Astrocyte of the spinal cord (primary cell): ENCODE measurements at regions not wholly inside any gene's neighbourhood (a gene's known extent, or its start where the extent isn't known, plus 50 kb on each side); places are given as distances from the start of the nearest gene placed in this dataset.

Source experiments
- DNase-seq: peaks from one replicate; pipeline ENCODE4 v3.0.0; 2011; ENCODE audit warnings: low read depth, low spot score
- H3K4me3 ChIP-seq: 2 replicates; pipeline ENCODE4 v1.5.1; 2011; ENCODE audit warnings: low read depth, mild to moderate bottlenecking, low read length, moderate library complexity
- in situ Hi-C: cut with HindIII; loops from 2 replicates; pipeline ENCODE4 v1.10.0; 2017; ENCODE audit warnings: low sequenced_read_pairs
- TF ChIP-seq, protein P1 (sequence below): IDR thresholded peaks from 2 replicates; pipeline ENCODE4 v1.5.1; 2012; ENCODE audit warnings: low read depth, mild to moderate bottlenecking, low read length, inconsistent platforms

DNA sequence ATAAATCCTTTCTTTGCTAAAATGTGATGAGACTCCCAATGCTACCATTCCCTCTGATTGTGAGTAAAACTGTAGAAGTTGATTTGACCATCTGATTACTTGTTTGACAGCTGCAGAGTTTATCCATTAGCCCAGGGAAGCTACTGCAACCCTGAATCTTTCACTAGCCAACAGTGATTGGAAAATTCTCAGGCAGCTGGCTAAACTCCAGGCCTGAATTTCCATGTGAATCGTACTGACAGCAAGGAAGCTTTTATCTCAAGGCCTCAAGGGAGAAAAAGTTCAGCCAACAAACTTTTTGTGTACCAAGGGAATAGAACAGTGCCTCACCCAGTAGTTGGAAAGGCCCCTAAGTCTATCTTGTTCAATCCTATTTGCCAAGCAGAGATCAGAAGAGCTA lies 246.7 kb upstream of the TRPM3 start:
- in situ Hi-C loops: no loop called here
- H3K4me3 ChIP-seq: no peak overlapping the region

DNA sequence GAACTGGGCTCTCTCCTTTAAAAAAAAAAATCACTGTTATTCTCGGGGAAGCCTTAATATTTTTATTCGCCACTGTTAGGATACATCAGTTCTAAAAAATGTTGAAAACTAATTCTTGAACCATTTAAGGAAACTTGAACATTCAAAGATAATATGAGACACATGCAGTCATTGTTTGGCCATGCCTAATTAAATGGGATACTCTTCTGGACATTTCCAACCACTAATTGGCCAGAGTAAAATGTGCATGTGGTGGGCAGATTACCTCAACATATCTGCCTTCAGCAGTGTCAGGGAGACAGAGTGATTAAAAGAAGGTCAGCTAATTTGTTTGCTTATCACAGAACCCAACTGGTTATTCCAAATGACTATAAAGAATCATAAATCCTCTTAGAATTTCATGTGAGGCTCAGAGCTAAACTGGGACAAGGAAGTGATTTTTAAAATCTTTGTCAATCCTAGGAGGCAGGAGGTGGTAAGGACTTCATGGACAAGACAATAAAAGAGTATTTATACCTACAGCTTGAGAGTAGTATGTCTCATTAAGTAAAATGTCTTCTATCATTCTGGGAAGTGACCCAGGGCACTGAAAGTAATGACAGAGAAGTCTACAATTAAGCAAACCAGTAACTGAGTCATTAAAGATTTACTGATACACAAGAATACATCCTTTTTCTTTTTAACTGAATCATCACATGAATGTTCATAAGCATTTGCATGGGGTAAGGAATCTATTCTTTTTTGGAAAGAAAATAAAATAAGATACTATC lies 242.9 kb upstream of the TRPM3 start:
- no peak overlapping the region for H3K4me3 ChIP-seq
- TF ChIP-seq, protein P1, sequence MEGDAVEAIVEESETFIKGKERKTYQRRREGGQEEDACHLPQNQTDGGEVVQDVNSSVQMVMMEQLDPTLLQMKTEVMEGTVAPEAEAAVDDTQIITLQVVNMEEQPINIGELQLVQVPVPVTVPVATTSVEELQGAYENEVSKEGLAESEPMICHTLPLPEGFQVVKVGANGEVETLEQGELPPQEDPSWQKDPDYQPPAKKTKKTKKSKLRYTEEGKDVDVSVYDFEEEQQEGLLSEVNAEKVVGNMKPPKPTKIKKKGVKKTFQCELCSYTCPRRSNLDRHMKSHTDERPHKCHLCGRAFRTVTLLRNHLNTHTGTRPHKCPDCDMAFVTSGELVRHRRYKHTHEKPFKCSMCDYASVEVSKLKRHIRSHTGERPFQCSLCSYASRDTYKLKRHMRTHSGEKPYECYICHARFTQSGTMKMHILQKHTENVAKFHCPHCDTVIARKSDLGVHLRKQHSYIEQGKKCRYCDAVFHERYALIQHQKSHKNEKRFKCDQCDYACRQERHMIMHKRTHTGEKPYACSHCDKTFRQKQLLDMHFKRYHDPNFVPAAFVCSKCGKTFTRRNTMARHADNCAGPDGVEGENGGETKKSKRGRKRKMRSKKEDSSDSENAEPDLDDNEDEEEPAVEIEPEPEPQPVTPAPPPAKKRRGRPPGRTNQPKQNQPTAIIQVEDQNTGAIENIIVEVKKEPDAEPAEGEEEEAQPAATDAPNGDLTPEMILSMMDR: no peak
- in situ Hi-C loops: no loop called here
- DNase-seq: no peak

More for the DNA sequence above, 246.7 kb upstream of the TRPM3 start:
- TF ChIP-seq, protein P1: no peak
- no peak for DNase-seq

DNA sequence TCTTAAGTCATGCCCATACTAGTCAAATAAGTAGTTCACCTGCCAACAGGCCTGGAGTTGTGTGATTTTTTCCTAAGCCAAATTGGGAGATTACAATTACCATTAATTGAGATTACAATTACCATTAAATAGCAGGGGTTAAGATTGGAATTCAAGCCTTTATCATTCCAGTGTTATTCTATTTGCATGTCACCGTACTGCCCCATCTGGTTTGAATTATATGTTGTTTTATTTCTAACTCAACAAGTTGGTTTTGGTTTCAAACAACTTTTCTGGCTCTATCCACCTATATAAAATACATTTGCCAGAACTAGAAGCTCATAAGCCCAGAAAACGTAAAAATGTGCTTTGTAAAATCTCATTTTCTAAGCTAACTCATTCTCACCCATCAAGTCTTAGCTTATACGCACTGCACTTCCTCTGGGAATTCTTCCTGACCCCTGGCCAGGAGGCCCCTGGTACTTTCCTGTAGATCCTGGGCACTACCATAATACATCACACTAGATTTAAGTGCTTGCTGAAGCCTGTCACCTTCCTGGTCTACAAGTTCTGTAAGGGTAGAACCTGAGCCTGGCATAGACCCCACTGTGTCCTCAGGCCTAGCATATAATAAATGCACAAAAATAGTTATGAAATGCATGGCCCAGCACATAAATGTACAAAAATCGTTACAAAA lies 242.0 kb upstream of the TRPM3 start:
- no peak for DNase-seq
- no peak overlapping the region for H3K4me3 ChIP-seq
- in situ Hi-C loops: no loop called here
- TF ChIP-seq, protein P1: no peak

DNA sequence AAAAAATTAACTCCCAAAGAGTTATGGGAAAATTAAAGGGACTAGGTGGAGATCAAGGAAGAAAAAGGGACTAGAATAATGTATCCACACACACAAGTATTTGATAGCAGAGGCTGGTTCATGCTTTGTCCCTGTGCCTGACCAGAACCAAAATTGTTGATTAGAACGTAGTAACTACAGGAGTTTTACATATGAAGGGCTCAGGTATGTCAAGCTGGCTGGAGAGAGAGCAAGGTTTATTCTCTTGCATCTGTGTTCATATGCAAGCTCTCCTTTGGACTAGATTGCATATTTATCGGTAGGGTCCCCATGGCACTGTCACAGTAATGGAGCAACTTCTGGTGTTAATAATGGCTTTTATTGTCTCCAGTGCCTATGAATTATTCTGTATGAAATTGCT lies 239.9 kb upstream of the TRPM3 start:
- TF ChIP-seq, protein P1: no peak
- no peak overlapping the region for H3K4me3 ChIP-seq
- no peak for DNase-seq
- in situ Hi-C loops: no loop called here

DNA sequence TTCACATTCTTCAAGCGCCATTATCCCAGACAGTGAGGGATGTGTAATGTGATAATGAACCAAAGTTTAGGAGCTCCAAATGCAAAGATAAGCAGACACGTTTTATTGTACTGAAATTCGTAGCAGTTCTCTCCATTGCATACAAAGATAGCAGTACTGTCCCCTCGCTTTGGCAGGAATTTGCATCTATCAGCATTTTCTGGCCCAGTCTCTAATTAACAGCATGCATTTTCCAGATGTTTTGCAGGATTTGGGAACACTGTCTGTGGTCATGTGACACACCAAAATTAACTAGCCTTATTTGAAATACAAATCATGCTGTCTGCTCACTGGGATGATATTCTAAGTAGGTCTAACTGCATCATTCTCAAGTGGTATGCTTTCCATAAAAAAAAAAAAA lies 235.9 kb upstream of the TRPM3 start:
- in situ Hi-C loops: no loop called here
- DNase-seq: no peak
- H3K4me3 ChIP-seq: no peak overlapping the region
- TF ChIP-seq, protein P1: no peak

DNA sequence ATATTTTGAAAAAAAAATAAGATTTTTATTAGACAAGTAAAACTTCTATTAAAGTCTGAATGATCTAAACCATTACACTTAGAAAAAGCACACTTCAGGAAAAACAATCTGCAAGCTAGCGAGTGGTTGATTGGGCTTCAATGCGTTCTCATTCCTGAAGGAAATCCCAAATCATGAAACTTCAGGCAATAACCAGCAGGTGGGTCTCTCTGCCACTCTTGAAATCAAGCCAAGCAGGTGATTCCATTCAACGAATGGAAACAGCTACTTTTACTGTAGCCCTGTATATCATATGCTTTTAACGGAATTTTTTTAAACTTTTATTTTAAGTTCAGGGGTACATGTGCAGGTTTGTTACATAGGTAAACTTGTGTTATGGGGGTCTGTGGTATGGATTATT lies 234.5 kb upstream of the TRPM3 start:
- TF ChIP-seq, protein P1: no peak
- DNase-seq: no peak
- H3K4me3 ChIP-seq: no peak overlapping the region
- in situ Hi-C loops: no loop called here
